ENCODE measurements at regions not wholly inside any gene's neighbourhood (a gene's known extent, or its start where the extent isn't known, plus 50 kb on each side); places are given as distances from the start of the nearest gene placed in this dataset.

DNA sequence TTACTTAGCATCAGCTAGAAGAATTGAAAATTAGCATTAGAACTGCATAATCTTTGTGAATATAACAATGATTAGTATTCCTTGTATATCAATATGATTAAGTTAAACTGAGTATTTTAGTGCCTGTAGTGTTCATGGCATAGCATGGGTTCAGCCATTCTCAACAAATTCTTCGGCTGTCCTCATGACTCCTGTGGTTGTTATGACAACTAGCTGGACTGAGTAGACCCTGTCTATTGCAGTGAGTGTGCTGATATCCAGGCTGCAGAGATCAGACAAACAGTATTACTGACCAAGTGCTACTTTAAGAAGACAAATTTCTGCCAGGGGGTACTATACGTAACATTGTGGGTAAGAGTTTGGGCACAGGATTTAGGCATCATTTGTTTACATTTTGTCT lies 125.9 kb downstream of the NUDT12 start (continued):
- TF ChIP-seq PHF8 (conservative IDR thresholded peaks at IDR 0.05; ENCODE audit: low read depth, low read length) = no peak
- no peak for TF ChIP-seq BRCA1 (IDR thresholded peaks at IDR 0.05; ENCODE audit: low read depth, low read length)
